RWPE1 (cell line): ENCODE measurements at regions not wholly inside any gene's neighbourhood (a gene's known extent, or its start where the extent isn't known, plus 50 kb on each side); places are given as distances from the start of the nearest gene placed in this dataset.

ENCODE experiments used
- CTCF ChIA-PET: fragments of 350-600 bp; sonication (Branson Sonifier 250); formaldehyde crosslinking; extraction: SDS; loops from one replicate; lab custom pipeline; 2021; lab: Yijun Ruan, JAX
- POLR2A ChIA-PET: fragments of 400-600 bp; formaldehyde crosslinking; extraction: SDS; loops from one replicate; lab custom pipeline; 2020; ENCODE audit warnings: antibody characterized with exemption; ENCODE audit not compliant: low non-redundant PET; lab: Yijun Ruan, JAX
- DNase-seq: peaks from one replicate; pipeline ENCODE4 v3.0.0; 2012; ENCODE audit warnings: low spot score
- H3K27ac ChIP-seq: fragments of 450-650 bp; 2 replicates; pipeline ENCODE4 v1.5.1; 2017
- CTCF ChIP-seq: fragments of 450-650 bp; conservative IDR thresholded peaks from 2 replicates; pipeline ENCODE4 v1.5.1; 2017; ENCODE audit warnings: low read depth, mild to moderate bottlenecking

- H3K27ac ChIP-seq = no peak overlapping the region
- no peak for DNase-seq
- POLR2A ChIA-PET = no interaction called here
- TF ChIP-seq CTCF = no peak
- CTCF ChIA-PET = no interaction called here
Observed at GRCh38 chr4:81988178-81988577, 385.6 kb downstream of the HNRNPD start.

DNA sequence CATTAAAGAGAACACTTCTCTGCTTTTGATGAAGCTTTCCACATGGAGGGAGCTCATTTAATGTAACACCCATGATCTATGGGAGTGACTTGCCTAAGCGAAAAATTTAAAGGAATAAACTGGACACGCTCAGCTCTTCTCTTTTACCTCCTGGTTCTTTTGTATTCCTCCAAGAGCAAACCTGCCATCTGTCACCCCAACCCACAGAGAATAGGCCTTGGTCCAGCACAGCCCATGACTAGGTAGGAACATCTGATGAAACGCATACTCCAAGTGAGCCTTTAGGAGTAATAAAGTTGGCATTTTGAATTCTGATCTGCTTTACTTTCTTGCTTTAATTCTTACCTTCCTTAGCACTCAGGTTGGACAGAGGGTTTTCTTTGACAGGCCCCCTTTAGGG lies 389.0 kb downstream of the HNRNPD start:
- TF ChIP-seq CTCF = no peak
- H3K27ac ChIP-seq = no peak overlapping the region
- CTCF ChIA-PET = no interaction called here
- DNase-seq = no peak
- POLR2A ChIA-PET = no interaction called here

DNA sequence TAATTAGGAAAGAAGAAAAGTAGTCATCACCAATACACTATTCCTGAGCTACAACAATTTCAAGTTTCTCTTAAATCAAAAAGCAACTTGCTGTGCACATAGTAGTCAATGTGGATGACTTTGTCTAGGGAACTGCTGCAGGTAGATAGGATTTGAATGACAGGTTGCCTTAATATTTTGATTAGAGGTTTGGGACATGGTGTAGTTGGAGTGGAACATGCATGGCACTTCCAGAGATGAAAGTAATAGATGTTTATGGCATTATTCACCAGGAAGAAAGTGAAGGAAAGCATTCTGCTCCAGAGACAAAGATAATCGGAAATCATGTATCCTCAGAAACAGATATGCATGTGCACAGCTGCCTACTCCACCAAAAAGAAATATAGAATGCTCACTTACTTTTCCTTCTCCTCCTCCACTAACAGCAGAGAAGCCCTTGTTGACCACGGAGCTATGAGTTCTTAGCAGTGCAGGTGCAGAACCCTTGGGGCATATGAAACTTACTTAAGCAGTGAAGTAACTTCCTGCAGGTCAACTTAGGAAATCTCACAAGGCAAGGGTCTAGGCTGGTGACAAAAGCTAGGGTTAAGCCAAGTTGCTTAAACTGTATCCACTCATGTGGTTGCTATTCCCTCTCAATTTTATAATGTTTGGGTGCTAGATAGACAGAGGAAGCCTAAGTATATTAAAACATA lies 390.8 kb downstream of the HNRNPD start:
- no peak overlapping the region for H3K27ac ChIP-seq
- POLR2A ChIA-PET = no interaction called here

GRCh38 chr4:81981218-81981617 lies 392.6 kb downstream of the HNRNPD start:
- H3K27ac ChIP-seq = no peak overlapping the region
- no peak for TF ChIP-seq CTCF
- CTCF ChIA-PET = interaction anchor here (0.5 kb wide), 1 partner anchor 120 kb away, joined by 7 read pairs; no protein-coding TSS in a partner anchor
- POLR2A ChIA-PET = no interaction called here
- DNase-seq = no peak

More for the DNA sequence above, 390.8 kb downstream of the HNRNPD start:
- CTCF ChIA-PET = no interaction called here
- DNase-seq = no peak
- no peak for TF ChIP-seq CTCF

DNA sequence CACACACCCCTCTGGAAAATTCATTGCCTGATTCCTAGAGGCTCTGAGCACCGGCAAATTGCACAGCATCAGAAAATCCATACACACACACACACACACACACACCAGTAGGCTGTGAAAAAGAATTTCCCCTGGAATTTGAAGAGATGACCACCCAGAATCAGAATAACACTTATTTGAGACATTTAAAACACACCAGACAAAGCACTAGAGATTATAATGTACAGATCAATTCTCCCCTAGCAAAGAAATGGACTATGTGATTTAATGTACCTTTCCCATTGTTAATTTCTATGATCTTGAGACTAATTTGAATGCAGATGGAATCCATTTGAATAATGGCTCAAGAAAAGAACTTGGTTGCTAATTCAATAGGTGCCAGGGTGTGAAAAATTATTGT lies 399.3 kb downstream of the HNRNPD start:
- TF ChIP-seq CTCF = no peak
- POLR2A ChIA-PET = no interaction called here
- no peak for DNase-seq
- H3K27ac ChIP-seq = no peak overlapping the region
- CTCF ChIA-PET = no interaction called here

- TF ChIP-seq CTCF = no peak
- ChIA-PET POLR2A (no interaction called here), CTCF (no interaction called here)
- no peak overlapping the region for H3K27ac ChIP-seq
- DNase-seq = no peak
Observed at GRCh38 chr4:81971637-81972381, 402.0 kb downstream of the HNRNPD start.
